Fibroblast of skin of left biceps (primary cell): ENCODE measurements at regions not wholly inside any gene's neighbourhood (a gene's known extent, or its start where the extent isn't known, plus 50 kb on each side); places are given as distances from the start of the nearest gene placed in this dataset.

ENCODE experiments used
- DNase-seq, 2 experiments: peaks; one replicate each; pipeline ENCODE4 v3.0.0-alpha.2; 2013; ENCODE audit warnings: low read depth in 2 of 2

GRCh38 chr3:43950775-43951174, 260.0 kb downstream of the ABHD5 start:
- no peak for DNase-seq

DNA sequence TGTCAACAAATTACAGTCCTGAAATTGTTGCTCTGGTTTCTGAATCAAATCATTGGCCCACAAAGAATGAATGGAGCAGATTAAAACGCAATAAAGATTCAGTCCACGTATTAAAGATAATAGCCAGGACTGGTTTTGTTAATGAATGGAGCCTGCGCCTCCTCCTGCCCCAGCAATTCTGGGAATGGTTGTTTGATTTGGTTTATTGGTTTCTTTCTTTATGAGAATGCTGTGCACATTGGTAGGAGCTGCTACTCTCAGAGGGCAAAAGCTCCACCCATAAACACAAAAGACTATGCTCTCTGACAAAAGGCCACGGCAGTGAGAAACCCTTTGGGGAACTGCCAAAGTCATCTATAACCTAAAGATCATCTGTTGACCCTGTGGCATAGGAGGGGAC, 261.1 kb downstream of the ABHD5 start:
- no peak for DNase-seq

DNA sequence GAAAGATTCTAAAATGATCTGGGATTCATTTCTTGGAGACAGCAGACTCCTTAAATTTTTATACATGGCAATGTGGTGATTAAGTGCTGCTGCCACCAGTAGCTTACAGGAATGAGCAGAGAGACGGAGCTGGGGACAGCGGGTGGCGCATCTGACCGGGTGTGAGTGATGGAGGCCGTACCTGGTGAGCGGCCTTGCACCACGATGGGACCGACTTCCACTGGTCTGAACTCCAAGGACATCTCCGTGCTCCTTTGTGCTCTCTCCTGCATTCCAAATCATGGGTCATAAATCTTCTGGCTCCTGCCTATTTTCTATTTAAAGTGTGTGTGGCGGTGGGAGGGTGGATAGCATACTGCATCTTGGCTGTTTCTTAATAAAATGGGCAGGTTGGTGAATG, 262.6 kb downstream of the ABHD5 start:
- DNase-seq = no peak

GRCh38 chr3:43953814-43954692, 263.3 kb downstream of the ABHD5 start:
- DNase-seq = no peak

DNA sequence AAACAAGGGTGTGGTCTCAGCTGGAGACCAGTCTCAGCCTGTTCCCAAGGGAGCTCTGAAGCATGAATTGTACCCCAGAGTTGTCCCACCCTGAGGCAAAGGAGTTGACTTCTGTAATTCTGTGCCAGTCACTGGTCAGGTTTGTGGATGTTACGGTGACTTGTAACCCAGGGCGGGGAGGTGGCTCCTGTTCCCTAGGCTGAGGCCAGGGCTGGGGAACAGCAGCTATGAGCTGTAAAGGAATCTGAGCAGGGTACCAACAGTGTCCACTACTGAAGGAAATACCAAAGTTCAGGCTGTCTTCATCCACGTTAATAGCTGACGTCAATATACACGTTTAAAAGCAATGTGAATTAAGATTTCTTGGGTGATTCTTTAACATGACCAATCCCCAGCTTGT, 266.2 kb downstream of the ABHD5 start:
- DNase-seq = no peak

DNA sequence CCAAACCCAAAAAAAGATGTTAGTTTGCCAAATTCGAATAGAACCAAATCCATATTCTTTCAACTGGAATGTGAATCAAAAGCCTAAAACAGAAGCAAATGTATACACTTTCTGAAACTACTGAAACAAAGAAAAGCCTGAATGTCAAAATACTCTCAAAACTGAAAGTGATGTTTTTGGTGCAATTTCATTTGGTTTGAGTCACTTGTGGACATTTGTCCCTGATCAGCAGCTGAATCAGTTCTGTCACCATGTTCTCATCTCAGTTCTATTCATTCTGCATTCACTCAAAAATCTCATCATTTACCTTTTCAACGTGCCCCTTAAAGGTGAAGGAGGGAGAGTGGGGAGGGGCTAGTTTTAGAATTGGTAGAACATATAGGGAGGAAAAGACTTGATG, 266.8 kb downstream of the ABHD5 start:
- no peak for DNase-seq

- no peak for DNase-seq
Observed at GRCh38 chr3:43958005-43958770, 267.4 kb downstream of the ABHD5 start.

GRCh38 chr3:43958973-43959372, 268.2 kb downstream of the ABHD5 start:
- no peak for DNase-seq

- DNase-seq = no peak
Observed at GRCh38 chr3:43959498-43960447, 269.0 kb downstream of the ABHD5 start.

DNA sequence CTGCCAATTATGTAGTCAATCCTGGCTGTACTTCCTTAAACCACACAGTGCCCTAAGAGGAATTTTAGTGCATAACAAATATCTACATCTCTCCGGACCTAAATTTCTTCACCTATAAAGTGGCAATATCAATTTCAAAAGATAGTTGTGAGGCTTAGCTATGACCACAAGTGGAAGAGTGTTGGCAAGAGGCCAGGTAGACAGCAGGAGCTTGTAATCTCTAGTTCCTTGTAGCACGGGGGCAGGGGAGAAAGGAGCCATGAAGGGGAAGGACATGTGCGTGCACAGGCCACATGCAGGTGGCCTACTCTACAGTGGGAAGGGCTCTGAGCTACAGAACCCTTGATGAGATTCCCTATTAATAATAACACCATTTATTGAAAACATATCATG, 269.7 kb downstream of the ABHD5 start:
- DNase-seq = no peak

- DNase-seq = no peak
Observed at GRCh38 chr3:43962043-43962442, 271.3 kb downstream of the ABHD5 start.

DNA sequence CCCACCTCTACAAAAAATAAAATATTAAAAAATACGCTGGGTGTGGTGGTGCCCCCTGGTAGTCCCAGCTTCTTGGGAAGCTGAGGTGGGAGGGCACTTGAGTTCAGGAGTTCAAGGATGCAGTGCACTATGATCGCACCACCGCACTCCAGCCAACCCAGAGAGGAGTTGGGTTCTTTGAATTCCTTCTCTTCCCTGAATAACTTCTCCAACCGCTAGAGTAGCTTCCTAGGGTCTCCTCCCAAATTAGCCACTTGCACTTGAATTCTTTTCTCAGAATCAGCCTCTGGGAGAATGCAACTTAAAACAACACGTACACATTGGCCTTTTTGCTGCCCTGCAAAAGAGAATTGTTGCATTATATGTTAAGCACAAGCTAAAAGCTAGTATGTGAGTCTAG, 272.5 kb downstream of the ABHD5 start:
- no peak for DNase-seq

GRCh38 chr3:43964640-43965039, 273.9 kb downstream of the ABHD5 start:
- DNase-seq = no peak

DNA sequence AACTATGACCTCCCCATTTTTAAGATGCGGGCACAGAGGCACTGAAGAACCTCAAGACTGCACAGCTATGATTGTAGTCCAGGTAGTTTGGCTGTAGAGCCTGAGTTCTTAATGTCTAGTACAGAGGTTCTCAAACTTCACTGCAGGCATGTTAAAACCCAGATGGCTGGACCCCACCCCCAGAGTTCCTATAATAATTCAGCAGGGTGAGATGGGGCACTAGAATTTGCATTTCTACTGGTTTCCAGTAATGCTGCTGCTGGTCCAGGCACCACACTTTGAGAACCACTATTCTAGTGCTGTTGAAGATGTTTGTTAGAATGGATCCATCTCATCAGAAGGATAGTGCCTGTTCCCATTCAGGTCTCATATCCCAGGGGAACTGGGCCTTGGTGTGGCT, 274.9 kb downstream of the ABHD5 start:
- no peak for DNase-seq

GRCh38 chr3:43966126-43966525, 275.4 kb downstream of the ABHD5 start:
- no peak for DNase-seq

GRCh38 chr3:43966530-43966929, 275.2 kb upstream of the TOPAZ1 start:
- DNase-seq = no peak

- no peak for DNase-seq
Observed at GRCh38 chr3:43968465-43968864, 273.2 kb upstream of the TOPAZ1 start.

DNA sequence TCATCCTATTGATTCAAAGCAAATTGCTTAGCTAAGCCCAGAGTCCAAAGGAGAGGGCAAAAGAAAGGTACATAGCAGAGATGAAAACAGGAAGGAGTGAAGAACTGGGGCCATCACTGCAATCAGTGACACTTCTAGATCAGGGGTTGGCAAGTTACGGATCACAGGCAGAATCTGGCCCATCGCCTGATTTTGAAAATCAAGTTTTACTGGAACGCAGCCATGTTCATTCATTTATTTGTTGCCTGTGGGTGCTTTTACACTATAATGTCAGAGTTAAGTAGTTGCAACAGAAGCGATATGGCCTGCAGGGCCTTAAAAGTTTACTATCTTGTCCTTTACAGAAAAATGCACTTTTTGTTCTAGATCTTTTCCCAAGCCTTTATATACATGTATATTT, 271.7 kb upstream of the TOPAZ1 start:
- no peak for DNase-seq

DNA sequence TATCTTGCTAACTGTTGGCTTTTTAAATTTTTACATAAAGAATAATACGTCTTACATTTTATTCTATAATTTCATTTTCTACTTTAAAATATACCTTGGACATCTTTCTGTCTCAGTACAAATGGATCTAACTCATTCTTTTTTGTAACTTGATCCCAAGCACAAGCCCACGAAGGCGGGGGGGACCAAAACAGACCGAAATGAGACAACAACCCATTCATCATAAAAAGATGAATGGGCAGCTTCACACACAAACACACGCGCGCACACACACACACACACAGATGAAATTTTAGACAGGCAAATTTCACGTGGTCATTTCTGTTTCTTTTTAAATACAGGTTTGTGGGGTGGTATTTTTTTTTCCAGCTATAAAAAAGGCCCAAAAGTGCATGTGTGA, 271.3 kb upstream of the TOPAZ1 start:
- DNase-seq = no peak

GRCh38 chr3:43970920-43971319, 270.8 kb upstream of the TOPAZ1 start:
- DNase-seq = no peak

- no peak for DNase-seq
Observed at GRCh38 chr3:43971486-43971885, 270.2 kb upstream of the TOPAZ1 start.

DNA sequence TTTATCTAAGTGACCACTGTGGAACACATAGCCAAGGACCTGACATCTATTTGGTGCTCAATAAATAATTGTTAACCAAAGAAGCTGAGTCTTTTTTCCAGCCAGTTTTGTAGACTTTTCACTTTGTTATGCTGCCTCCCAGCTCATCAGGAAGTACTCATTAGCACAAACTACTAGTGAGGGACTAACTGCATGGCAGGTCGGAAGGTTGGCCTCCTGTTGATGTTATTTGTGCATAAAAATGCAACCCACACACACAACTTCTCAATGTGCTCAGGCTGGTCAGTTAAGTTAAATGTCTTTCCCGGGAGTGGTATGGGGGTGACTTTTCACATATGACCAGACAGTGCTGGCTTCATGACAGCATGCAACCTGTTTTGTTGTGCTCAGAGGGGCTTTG, 263.0 kb upstream of the TOPAZ1 start:
- no peak for DNase-seq
